Urothelium cell line (cell line): ENCODE measurements at regions not wholly inside any gene's neighbourhood (a gene's known extent, or its start where the extent isn't known, plus 50 kb on each side); places are given as distances from the start of the nearest gene placed in this dataset.
A peak's percentile ranks its signal among the peaks of the same experiment; 100 is the strongest.
"Not testable (repeated sequence)": the region's sequence is repeated elsewhere in the genome, so short reads cannot be mapped to it uniquely, and the experiment has no call there.

Source experiments
- DNase-seq: peaks from one replicate; pipeline ENCODE4 v3.0.0; 2011; ENCODE audit warnings: low spot score, mixed read lengths
- FAIRE-seq: peaks from 2 replicates; lab custom pipeline; 2011; peaks lifted over from hg19 to GRCh38; lab: Jason Lieb, UNC

- no peak for DNase-seq
Observed at GRCh38 chr18:73381016-73381698, 513.4 kb upstream of the NETO1 start.

GRCh38 chr18:73366713-73367112 lies 498.9 kb upstream of the NETO1 start:
- DNase-seq (no peak), FAIRE-seq (no peak)

More at GRCh38 chr18:73381016-73381698, 513.4 kb upstream of the NETO1 start:
- FAIRE-seq = no peak

GRCh38 chr18:73365018-73365417 lies 497.2 kb upstream of the NETO1 start:
- FAIRE-seq (no peak), DNase-seq (peak; percentile 3)

GRCh38 chr18:73355121-73355520 lies 487.3 kb upstream of the NETO1 start:
- DNase-seq = no peak
- FAIRE-seq = no peak

- FAIRE-seq (no peak), DNase-seq (no peak)
Observed at GRCh38 chr18:73352546-73352945, 484.8 kb upstream of the NETO1 start.

GRCh38 chr18:73340135-73340977 lies 472.6 kb upstream of the NETO1 start:
- no peak for FAIRE-seq
- peak; percentile 10 for DNase-seq

GRCh38 chr18:73331212-73331772 lies 463.5 kb upstream of the NETO1 start:
- FAIRE-seq (no peak), DNase-seq (no peak)

- not testable (repeated sequence) for DNase-seq, FAIRE-seq
Observed at GRCh38 chr18:73330106-73330505, 462.3 kb upstream of the NETO1 start.

GRCh38 chr18:73324187-73324831 lies 456.5 kb upstream of the NETO1 start:
- not testable (repeated sequence) for FAIRE-seq

GRCh38 chr18:73318739-73319479 lies 451.1 kb upstream of the NETO1 start:
- FAIRE-seq = no peak
- no peak for DNase-seq

More at GRCh38 chr18:73324187-73324831, 456.5 kb upstream of the NETO1 start:
- not testable (repeated sequence) for DNase-seq

GRCh38 chr18:73316513-73316912 lies 448.7 kb upstream of the NETO1 start:
- DNase-seq (no peak), FAIRE-seq (no peak)

- DNase-seq (no peak), FAIRE-seq (no peak)
Observed at GRCh38 chr18:73315381-73315780, 447.6 kb upstream of the NETO1 start.

GRCh38 chr18:73313476-73313875 lies 445.7 kb upstream of the NETO1 start:
- no peak for DNase-seq
- no peak for FAIRE-seq

- FAIRE-seq (no peak), DNase-seq (no peak)
Observed at GRCh38 chr18:73296686-73297085, 428.9 kb upstream of the NETO1 start.

GRCh38 chr18:73292156-73292555 lies 424.4 kb upstream of the NETO1 start:
- no peak for FAIRE-seq
- DNase-seq = no peak

- no peak for FAIRE-seq
- no peak for DNase-seq
Observed at GRCh38 chr18:73288813-73289212, 421.0 kb upstream of the NETO1 start.

GRCh38 chr18:73286584-73286983 lies 418.8 kb upstream of the NETO1 start:
- DNase-seq (no peak), FAIRE-seq (no peak)

- FAIRE-seq = no peak
- peak; percentile 78 for DNase-seq
Observed at GRCh38 chr18:73283788-73284187, 416.0 kb upstream of the NETO1 start.

GRCh38 chr18:73283032-73283431 lies 415.2 kb upstream of the NETO1 start:
- DNase-seq (peak; percentile 23), FAIRE-seq (no peak)

GRCh38 chr18:73279498-73279897 lies 411.7 kb upstream of the NETO1 start:
- FAIRE-seq = no peak
- DNase-seq = no peak
